WI38 (cell line): ENCODE measurements at regions not wholly inside any gene's neighbourhood (a gene's known extent, or its start where the extent isn't known, plus 50 kb on each side); places are given as distances from the start of the nearest gene placed in this dataset.
"Not testable (repeated sequence)": the region's sequence is repeated elsewhere in the genome, so short reads cannot be mapped to it uniquely, and the experiment has no call there.

ENCODE experiments used
- H3K4me3 ChIP-seq: 2 replicates; pipeline ENCODE4 v1.5.1; 2011; ENCODE audit warnings: low read depth, mild to moderate bottlenecking, control low read depth, low read length
- TF ChIP-seq, protein P1 (sequence below): IDR thresholded peaks from 2 replicates; pipeline ENCODE4 v1.5.1; 2012; ENCODE audit warnings: low read depth, mild to moderate bottlenecking, control low read depth, low read length

DNA sequence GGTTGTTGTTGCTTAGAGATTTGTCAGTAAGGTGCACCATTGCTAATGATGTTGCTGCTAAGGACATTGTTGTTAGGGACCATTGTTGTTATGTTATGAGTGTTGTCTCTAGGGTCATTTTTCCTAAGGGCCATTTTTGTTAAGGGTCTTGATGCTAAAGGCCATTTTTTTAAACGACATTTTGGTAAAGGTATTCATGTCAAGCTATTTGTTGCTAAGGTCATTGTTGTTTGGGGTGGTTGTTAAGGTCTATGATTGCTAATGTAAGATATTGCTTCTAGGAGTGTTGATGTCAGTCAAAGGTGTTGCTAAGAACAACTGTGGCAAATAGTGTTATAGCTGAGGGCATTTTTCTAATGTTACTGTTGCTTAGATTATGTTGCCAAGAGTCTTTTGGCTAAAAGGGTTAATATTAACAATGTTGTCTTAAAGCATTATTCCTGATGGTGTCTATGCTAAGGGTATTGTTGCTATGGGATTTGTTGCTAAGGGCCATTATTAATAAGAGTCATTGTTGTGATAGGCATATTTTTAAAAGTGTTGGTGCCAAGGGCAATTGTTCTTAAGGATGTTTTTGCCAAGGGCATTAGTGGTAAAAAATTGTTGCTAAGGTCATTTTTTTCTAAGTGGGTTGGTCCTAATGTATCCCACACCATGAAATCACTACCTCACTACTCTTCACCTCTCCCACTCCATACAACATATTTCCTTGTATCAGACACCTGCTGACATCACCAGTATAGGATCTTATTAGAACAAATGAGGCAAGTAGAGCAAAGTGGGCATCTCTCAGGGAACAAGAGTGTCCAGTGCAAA lies 56.2 kb downstream of the SPATA31A6 start:
- not testable (repeated sequence) for H3K4me3 ChIP-seq

DNA sequence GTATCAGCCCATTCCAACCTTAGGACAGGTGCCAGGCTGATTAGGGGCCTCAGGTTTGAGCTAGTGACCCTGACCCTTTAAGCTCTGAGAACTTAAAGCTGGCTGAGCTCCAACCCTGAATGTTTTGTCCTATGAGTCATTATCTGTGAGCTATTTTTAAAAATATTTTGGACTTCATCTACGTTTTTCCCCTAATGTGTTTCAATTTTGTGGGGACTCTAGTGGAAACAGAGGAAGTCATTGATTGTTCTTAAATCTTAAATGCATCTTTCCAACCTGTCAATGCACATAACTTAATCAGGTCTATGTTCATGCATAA lies 56.8 kb downstream of the SPATA31A6 start:
- not testable (repeated sequence) for H3K4me3 ChIP-seq

DNA sequence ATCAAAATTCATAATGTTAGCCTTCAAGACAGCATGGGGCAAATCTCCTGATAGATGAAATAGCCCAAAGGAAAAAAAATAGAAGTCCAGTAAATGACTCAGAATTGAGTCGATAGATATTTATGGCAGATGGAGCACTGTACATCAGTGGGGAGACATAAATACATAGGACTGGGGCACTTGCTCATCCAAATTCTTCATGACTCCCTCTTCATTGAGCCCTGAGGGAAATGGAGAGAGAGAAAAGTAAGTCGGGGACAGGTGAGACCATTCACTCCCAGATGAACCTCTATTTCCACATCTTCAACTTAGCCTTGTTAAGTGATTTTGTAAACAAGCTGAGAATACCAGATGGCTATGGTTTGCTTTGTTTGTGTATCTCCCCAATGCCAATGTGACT lies 59.8 kb downstream of the SPATA31A6 start:
- not testable (repeated sequence) for H3K4me3 ChIP-seq

DNA sequence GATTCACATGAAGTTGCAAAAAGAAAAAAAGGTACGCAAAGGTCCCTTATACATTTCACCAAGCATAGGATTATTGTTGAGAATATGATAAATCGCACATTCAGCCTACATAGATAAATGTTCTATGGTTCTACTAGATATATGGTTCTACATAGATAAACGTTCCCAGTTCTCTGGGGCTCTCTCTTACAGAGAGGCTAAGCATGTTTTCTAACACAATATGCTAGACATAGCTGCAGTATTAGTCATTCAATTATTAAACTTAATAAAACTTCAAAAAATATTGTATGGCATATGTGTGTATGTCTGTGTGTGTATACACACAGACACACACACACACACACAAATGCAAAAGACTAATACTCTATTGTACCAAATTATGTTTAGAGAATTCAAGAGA lies 60.4 kb downstream of the SPATA31A6 start:
- not testable (repeated sequence) for H3K4me3 ChIP-seq

DNA sequence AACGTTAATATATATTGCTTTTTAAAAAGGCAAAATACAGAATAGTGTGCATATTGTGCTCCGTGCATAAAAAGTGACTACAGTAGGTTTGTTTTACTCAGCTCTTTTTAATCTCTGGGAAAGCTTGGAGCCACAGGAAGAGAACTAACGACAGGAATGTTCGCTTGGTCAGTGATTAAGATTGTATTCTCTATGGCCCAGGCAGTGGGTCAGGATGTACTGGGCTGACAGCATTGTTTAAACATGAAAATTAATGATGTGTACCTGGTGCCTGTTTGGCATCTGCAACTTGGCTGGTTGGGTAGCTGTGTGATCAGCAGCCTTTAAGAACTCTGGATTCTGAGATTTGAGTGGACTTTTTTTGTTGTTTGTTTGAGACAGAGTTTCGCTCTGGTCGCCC lies 85.3 kb downstream of the SPATA31A6 start:
- H3K4me3 ChIP-seq = not testable (repeated sequence)

DNA sequence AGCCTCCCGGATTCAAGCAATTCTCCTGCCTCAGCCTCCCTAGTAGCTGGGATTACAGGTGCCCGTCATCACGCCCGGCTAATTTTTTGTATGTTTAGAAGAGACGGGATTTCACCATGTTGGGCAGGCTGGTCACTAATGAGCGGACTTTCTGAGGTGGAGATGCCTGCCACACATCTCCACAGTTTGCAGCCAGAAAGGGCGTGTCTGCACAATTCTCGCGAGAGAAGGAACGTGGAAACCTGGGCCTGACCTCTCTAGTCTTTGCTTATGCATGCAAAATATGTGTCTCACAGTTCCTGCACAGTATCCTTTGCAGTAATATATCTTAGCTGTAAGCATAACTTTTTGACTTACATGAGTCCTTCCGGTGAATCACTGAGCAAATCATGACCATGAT lies 85.7 kb downstream of the SPATA31A6 start:
- H3K4me3 ChIP-seq = not testable (repeated sequence)

DNA sequence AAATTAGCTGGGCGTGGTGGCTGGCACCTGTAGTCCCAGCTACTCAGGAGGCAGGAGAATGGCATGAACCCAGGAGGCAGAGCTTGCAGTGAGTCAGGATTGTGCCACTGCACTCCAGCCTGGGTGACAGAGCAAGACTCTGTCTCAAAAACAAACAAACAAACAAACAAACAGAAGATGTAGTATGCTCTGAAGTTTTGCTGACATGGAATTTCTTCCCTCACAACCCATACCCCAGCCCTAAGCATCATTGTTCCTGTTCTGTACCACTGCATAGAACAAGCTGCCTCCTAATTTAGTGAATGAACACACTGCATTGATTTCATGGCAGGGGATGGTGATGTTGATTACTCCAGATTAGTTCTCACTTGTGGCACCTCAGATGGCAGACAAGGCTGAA lies 89.7 kb downstream of the SPATA31A6 start:
- not testable (repeated sequence) for H3K4me3 ChIP-seq

DNA sequence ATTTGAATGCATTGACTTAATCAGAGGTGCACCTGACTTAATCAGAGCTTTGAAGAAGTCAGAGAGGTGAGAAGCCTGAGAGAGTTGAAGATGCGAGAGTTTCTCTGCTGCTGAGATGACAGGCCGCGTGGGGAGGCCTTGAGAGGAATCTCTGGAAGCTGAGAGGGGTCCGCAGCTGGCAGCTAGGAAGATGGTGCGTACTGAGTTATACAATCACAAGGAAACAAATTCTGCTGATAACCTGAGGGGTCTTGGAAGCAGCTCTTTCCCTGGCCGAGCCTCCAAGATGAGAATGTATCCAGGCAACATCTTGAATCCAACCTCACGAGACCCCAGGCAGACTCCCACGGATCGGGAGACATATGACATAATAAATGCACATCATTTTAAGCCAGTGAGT lies 91.7 kb downstream of the SPATA31A6 start:
- H3K4me3 ChIP-seq = no peak overlapping the region
- TF ChIP-seq, protein P1, sequence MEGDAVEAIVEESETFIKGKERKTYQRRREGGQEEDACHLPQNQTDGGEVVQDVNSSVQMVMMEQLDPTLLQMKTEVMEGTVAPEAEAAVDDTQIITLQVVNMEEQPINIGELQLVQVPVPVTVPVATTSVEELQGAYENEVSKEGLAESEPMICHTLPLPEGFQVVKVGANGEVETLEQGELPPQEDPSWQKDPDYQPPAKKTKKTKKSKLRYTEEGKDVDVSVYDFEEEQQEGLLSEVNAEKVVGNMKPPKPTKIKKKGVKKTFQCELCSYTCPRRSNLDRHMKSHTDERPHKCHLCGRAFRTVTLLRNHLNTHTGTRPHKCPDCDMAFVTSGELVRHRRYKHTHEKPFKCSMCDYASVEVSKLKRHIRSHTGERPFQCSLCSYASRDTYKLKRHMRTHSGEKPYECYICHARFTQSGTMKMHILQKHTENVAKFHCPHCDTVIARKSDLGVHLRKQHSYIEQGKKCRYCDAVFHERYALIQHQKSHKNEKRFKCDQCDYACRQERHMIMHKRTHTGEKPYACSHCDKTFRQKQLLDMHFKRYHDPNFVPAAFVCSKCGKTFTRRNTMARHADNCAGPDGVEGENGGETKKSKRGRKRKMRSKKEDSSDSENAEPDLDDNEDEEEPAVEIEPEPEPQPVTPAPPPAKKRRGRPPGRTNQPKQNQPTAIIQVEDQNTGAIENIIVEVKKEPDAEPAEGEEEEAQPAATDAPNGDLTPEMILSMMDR = no peak

DNA sequence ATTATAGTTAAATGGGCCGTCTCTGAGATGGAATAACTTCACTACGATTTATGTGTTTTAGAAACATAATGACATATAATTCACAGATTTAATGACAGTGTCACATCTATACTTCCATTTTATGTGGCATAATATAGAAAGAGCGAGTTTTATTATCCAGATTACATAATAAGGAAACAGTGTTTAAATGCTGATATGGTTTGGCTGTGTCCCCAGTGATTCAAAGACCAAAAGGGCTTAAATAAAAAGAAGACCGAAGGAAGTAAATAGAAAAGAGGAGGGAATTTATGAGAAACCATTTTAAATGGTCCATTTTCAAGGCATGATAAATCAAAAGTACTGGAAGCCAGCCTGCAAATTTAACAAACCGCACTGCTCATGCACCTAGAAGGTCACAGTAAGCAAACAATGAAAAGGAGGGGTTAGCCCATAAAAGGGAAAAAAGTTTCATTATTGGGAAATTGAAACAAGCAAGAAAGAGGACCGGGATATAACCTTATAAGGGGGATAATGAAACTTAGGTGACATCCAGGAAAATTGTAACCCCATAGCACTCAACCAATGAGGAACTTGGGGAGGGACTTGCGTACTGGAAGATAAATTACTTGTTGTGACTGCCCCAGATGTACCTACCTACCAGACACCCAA lies 99.2 kb downstream of the SPATA31A6 start:
- H3K4me3 ChIP-seq = not testable (repeated sequence)

DNA sequence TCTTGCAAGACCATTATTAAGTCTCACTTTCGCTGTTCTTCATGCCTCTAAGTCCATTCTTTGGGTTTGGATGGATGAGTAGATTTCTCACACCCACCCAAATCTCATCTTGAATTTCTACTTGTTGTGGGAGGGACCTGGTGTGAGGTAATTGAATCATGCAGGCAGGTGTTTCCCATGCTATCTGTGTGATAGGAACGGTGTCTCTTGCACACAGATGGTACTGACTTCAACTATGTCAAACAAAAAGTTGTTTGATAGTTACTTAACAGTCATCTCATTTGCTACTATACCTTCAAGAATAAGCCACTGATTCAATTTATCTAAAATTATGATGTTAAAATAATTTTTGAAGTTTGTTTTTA lies 99.7 kb downstream of the SPATA31A6 start:
- not testable (repeated sequence) for H3K4me3 ChIP-seq

DNA sequence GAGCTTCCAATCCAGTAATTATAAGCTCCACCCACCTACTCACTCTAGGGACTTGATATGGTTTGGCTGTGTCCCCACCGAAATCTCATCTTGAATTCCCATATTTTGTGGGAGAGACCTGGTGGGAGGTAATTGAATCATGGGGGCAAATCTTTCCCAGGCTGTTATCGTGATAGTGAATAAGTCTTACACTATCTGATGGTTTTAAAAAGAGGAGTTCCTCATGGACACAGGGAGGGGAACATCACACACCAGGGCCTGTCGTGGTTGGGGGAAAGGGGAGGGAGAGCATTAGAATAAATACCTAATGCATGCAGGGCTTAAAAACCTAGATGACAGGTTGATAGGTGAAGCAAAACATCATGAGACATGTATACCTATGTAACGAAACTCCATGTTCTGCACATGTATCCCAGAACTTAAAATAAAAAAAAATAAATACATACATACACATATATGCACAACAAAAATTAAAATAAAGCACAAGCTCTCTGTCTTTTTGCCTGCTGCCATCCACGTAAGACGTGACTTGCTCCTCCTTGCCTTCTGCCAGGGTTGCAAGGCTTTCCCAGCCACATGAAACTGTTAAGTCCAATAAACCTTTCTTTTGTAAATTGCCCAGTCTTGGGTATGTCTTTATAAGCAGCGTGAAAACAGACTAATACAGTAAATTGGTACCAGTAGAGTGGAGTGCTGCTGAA lies 102.8 kb downstream of the SPATA31A6 start:
- not testable (repeated sequence) for H3K4me3 ChIP-seq

DNA sequence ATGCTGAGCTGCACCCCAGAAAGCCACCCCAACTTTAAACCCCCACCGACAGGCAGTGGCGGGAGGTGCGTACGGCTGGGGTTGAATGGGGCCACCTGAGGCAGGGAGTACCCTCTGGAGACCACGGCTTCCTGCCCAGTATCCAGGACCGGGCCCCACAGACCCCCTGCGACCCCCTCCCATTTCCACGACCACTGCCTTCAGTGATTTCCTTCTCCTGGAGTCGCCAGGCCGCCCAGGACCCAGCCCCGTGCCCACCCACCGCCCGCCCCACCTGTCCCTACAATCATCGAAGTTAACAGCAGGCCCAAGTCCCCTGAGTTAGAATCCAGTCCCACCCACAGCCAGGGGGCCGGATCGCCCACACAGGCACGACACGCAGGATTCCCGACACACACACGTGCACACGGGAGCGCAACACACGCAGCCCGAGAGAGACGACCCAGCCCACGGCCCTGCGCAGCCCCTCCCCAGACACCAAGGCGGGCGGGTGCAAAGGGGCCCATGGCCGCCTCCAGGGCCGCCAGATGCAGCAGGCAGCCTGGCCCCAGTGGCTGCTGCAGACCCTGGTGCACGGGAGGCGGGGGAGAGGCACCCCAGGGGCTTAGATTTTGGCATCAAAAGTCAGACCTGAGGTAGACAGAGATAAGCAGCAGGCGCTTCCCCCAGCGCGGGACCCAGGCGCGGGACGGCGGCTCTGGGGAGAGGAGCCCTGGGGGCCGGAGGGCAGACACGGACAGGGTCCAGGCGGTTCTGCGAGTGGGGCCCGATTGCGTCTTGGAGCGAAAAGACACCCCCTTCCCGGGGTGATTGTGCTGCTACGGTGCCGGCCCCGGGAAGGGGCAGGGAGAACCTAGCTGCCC lies 104.8 kb downstream of the SPATA31A6 start:
- not testable (repeated sequence) for H3K4me3 ChIP-seq

DNA sequence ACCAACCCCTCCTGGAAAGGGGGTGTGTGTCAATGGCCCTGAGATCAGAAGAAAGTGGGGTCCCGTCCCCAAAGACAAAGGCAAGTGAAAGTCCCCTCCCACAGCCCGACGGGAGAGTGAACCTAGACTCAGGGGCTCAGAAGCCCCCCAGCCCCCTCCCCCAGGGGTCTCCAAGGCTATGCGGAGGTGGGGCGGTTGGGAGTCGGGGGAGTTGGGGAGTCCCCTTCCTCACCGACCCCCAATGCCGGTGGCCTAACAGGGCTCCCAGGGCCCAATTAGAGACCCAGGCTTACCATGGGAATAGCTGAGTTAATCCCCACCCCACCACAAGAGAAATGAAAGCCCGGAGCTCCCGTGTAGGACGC lies 105.4 kb downstream of the SPATA31A6 start:
- H3K4me3 ChIP-seq = not testable (repeated sequence)

DNA sequence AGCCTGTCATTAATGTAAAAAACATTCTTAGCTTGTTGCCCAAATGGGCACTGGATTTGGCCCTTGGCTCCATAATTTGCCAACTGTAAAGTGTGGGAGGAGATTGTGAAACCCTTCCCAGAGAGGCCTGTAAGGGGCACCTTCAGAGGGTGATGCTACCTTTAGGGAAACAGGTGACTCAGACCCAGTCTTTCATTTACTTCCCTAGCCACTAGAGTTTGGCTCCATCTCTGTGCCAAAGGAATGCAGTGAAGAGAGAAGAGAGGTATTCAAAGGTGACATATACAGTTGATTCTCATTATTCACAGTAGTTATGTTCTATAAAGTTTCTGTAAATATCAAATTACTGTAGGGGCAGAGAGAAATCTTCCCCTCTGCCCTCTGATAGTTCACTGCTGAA lies 116.7 kb downstream of the SPATA31A6 start:
- not testable (repeated sequence) for H3K4me3 ChIP-seq

DNA sequence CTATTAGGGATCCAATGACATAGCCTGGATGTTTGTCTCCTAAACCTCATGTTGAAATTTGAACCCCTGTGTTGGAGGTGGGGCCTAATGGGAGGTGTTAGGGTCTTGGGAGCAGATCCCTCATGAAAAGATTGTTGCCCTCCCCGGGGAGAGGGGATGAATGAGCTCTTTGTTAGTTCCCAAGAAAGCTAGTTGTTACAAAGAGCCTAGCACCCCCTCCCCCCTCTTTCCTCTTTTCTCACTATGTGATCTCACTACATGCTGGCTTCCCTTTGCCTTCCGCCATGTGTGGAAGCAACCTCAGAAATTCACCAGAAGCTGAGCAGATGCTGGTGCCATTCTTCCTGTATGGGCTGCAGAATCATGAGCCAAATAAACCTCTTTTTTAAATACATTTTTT lies 123.2 kb downstream of the SPATA31A6 start:
- not testable (repeated sequence) for H3K4me3 ChIP-seq

DNA sequence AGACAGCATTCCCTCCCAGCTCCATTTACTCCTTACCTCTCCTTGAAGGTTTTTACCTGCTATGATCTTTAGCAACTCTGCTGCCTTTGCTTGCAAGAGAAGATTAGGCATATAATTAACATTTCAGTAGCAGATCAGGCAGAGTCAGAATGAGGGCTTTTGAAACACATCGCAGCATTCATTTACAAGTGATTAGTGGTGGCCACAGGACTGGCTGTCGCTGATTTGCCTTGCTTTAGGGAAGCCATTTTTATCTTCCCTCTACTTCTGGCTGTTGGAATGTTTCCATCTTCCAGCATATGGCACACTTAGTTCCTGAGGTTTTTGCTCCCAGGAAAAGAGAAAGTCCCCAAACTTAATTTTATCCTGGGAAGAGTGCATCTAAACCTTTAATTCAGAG lies 124.0 kb downstream of the SPATA31A6 start:
- H3K4me3 ChIP-seq = not testable (repeated sequence)

DNA sequence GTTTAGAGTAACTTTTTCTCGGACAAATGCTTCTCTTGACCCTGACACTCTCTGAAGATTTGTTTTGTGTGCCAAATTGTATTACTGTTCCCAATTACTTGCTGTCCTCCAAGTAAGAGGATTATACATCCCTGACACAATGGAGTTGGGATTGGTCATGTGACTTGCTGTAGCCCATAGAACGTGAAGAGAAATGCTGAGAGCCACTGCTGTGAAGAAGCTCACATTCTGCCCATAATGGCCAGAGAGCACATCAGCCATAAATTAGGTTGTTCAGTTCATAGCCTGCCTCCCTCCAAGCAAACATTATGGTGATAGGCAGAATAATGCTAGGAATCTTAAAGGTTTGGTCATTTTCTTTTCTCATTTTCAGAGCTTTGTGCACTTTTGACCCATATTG lies 127.5 kb downstream of the SPATA31A6 start:
- not testable (repeated sequence) for H3K4me3 ChIP-seq

DNA sequence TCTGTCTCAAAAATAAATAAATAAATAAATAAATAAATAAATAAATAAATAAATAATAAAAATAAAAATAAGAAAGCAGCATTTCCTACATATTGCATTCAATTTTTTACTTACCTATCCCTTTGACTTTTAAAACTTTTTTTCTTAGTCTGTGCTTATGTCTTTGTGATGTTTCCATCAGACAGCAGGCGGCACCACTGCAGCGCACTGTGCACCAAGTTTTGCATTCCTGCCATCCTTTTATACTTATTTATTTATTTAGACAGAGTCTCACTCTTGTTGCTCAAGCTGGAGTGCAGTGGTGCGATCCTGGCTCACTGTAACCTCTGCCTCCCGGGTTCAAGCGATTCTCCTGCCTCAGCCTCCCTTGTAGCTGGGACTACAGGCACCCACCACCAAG lies 132.6 kb downstream of the SPATA31A6 start:
- H3K4me3 ChIP-seq = not testable (repeated sequence)

DNA sequence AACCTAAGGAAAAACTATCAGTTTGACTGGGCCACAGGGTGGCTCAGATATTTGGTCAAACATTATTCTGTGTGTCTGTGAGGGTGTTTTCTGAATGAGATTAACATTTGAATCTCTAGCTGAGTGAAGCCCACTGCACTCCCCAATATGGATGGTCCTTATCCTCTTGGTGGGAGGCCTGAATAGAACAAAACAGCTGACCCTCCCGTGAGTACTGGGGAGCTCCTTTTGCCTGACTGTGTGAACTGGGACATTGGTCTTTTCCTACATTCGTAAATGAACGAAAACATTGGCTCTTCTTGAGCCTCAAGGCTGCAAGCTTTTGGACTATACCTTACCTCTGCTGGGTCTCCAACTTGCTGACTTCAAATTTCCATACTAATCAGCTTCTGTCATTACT lies 134.2 kb downstream of the SPATA31A6 start:
- H3K4me3 ChIP-seq = not testable (repeated sequence)
